GM19238 (cell line): ENCODE measurements at regions not wholly inside any gene's neighbourhood (a gene's known extent, or its start where the extent isn't known, plus 50 kb on each side); places are given as distances from the start of the nearest gene placed in this dataset.

Experiments used
- DNase-seq: peaks from one replicate; pipeline ENCODE4 v3.0.0; 2011; ENCODE audit warnings: low spot score; ENCODE audit not compliant: insufficient read length

DNA sequence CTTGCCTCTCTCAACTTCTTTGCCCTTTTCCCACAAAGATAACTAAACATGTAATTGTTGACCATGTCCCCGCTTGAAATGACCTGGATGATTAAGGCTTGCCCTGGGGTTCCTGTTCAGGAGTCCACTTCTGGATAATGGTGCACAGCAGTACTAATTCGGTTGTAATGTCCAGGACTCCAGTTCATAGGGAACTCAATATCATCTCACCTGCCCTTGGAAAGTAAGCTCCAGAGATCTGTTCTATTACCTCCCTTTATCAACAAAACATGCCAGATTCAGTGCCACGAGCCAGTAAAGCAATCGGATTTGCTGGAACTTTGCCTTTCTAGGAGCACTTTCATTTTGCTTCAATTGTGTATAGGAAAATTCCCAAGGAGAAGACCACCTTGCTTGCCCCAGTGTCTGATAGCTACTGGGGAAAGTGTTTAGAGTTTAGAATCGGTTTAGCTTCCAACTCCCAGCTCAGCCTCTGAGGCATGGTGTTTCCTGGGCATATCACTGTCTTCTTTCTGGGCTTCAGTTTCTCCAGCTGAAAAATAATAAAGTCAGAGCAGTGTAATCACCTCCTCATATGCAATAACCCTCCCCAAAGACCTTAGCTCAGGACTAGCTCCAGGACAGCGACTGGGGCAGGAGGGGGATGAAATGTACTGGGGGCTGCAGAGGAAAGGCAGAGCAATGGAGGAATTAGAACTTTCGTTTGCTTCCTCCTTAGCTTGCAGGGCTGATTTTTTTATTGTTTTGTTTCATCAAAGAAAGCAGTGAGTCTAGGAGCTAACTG lies 162.6 kb upstream of the CYRIA start:
- no peak for DNase-seq

DNA sequence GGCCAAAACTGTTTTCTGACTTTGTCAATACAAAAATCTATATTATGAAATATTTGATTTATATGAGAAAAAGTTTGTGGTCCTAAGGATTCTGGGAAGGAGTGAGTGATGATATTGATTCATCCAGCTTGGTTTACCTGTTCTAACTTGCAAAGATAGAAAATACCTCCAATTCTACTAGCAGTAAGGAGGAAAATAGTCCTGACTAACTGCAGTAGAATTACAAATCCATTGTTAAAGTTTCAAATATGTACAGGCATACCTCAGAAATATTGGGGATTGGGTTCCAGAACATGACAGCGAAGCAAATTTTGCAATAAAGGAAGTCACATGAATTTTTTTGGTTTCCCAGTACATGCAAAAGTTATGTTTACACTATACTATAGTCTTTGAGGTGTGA lies 158.8 kb upstream of the CYRIA start:
- DNase-seq, result no peak

DNA sequence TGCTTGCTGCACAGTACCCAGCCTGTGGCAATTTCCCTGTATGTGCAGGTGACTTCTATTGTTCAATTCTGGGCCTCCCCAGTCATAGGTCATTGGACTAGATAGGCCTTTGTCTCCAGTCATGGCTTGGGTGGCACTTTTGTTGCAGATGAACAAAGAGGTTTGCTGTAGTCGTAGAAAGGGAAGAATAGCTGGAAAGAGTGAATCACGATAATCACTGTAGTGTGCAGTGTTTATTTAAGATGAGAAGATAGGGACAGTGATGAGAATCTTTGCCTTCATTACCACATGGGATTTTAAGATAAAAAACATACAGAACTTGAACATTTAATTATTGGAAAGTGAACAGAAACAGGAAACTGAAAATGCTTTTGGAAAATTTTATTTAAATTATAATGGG lies 156.1 kb upstream of the CYRIA start:
- no peak for DNase-seq

DNA sequence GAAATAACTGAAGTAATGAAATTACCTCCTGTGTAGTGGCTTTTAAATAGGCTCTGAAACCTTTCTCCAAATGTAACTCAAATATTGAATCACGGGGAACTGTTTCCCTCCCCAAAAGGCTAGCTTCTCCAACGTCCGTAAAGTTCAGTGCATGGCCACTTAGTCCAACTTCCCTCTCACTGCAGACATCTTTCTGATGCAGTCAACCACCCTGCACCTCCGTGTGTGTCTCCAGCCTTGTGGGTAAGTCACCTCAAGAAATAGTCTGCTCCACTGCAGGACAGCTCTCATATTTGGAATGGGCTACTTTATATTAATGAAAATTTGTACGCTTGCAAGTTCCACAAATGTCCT lies 152.5 kb upstream of the CYRIA start:
- no peak for DNase-seq

DNA sequence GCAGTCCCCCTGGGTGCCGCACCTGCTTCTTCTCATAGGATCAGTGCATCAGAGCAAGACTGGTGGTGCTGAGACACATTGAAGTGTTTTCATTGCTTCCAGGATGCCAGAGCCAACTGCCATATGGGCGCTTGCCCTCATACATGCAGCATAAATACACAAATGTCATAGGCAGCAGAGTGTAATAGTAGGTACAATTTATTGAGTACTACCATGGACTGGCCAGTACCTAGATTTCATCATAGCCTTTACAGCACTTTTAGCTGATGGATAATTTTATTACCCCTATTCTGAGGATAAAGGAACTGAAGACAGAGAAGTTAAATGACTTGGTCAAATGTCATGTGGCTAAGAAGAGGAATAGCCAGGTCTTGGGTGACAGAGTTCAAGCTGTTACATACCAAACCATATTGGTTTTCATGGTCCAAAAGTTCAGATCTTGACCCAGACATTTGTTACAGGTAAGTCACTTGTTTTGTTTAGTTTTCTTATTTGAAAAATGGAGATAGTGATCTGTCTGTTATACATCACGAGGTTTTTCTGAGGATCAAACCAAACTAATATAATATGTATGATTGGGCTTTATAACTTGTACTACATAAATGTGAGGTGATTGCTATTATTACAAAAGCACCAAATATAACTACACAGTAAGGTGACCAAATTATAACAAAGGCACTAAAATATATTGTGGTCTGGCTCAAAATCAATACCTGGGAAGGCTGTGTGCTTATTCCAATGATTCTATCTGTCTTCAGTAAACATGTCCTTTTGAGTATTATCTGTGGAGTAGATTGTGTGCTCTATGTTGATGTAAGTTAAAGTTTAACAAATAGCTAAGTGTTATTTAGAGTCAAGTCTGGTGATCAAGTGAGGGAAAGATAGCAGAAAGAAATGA lies 151.9 kb upstream of the CYRIA start:
- no peak for DNase-seq

DNA sequence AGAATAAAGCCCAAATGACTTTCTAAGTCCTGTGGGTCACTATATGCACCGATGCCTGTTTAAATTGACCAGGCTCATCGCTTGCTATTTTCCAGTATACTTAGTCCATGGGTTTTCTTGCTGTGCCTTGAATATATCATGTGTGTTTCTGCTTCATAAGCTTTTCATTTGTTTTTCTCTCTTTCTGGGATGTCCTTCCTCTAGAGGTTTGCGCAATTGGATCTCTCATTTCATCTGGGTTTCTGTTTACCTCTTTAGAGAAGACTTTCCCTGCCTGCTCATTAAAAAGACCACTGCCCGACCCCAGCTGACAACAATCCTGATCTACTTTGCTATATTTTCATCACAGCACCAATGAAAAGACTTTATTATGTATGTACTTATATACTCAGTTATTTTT lies 150.9 kb upstream of the CYRIA start:
- no peak for DNase-seq

DNA sequence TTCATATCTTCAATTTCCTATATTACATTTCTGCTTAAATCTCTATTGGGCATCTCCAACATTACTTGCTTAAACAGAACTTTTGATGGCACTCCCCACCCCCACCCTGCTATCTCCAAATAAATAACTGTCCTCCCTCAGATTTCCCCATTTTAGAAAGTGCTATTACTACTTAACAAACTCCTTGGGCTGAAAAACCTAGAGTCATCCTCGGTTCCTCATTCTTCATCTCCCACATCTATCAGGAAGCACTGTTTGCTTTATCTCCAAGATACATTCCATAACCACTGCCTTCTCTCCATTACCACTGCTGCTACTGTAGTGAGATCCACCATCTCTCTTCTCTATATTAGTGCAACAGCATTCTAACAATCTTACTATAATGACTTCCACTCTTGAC lies 150.4 kb upstream of the CYRIA start:
- DNase-seq, result no peak

DNA sequence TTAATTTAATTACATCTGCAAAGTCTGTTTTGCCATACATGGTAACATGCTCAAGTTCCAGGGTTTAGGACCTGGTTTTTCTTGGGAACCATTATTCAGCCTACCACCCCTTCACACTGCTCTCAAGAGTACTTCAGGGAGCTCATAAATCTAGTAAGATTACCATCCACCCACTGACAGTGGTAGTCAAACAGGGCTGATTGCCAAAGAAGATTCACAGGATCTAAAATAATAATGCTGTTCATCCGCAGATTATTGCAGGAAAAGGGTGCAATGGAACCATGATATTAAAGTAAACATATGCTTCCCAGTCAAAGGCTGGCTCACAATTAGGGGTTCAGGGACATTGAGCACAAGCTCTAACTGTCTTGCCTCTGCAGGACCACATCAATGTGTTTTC lies 148.0 kb upstream of the CYRIA start:
- DNase-seq, result no peak

DNA sequence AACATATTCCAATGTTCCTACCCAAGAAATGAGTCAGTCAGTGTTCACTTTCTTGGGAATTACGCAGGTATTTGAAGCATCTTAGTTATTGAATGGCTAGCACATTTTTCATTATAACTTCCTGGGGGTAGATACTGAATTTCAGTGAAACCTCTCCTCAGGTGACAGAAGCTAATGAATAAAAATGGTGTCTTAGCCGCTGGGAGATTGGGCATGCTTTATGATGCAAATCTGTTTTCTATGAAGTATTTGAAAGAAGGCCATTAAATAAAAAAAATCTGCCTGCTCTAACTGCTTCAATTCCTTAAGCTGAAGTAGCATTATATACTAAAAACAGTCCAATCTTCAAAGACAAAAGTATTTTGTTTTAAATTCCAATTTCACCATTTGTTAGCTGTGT lies 132.8 kb upstream of the CYRIA start:
- DNase-seq, result no peak

DNA sequence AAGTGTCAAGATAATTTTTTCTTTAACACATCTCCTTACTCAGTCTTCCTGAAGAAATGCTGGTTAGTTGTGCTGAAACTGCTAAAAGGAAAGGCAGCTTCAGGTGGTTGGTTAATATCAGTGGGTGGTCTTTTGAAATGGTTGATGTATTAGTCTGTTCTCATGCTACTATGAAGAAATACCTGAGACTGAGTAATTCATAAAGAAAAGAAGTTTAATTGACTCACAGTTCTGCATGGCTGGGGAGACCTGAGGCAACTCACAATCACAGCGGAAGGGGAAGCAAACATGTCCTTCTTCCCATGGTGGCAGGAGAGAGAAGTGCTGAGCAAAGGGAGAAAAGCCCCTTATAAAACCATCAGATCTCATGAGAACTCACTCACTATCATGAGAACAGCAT lies 125.9 kb upstream of the CYRIA start:
- DNase-seq, result no peak

DNA sequence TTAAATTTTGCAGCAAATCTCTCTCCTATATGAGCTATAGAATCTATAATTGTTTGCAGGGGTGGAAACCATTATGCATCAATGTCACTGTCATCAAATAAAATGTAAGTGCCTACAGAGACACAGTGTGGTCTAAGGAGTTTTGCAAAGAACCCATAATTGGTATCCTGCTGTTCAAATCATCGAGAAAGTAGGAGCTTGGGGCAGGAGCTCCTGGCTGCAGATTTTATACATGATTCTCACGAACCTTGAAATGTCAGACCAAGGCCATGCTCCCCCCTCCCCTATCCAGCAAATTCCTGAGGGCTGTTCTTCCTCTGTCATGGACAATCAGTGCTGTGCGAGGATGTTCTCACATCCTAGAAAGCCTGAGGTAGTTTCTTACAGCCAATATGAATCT lies 119.5 kb upstream of the CYRIA start:
- no peak for DNase-seq

DNA sequence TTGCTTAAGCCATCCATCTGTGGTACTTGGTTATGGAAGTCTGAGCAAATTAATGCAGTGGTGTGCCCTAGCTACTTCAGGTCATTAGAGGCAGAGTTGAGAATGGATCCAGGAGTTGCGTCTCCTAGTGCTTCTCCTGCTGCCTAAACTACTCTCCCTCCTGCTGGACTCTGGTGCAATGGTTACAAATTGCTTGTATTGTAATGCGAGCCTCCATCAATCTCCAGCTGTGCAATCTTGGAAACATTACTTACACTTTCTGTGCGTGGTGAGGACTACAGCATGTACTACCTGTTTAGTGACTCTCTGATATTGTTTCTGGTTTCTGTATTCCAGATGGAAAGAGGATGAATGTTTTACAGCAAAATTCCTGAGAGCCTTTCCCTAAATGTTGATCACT lies 119.0 kb upstream of the CYRIA start:
- no peak for DNase-seq

DNA sequence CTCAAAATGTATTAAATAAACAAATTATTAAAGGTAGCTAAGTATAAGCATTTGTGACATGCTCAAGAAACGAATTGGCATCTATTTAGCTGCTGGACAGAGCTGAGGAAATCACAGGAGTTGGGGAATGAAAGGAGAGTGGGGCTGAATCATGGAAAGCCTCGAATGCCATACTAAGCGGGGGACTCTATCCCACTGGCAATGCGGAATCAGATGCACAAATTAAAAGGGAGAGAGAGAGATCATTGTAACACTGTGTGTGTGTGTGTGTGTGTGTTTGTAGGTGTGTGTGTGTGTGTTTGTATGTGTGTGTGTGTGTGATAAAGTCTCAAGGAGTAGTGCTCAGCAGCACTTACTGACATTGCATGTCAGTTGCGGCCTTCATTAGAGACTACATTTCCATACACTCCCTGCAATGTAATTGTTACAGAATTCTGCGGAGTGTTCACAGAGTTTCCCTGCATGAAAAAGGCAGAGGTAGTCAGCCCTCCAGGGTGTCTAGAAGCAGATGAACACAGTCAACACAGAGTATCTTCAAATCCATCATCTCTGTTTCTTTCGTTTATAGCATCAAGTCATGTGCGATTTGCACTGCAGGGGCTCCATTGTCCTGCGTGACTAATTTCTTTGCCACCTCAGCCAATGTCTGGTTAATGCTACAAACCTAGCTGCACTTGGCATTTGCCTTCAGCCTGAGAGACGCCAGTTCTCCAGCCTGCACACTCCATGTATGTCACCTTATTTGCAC lies 111.7 kb upstream of the CYRIA start:
- DNase-seq, result no peak

DNA sequence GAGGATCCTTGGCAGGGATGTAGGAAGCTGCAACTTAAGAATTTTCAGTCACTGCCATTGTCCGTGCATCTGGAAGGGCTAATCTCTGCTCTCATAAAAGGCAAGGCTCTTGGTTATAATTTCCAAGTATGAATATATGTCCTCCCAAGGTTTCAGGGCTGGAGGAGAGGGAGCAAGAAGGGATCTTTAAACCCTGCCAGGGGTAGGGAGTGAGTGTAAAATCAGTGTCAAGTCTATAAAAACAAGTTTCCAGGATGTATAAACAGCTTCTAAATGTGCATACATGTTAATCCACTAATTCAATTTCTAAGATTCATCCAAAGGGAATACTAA lies 110.2 kb upstream of the CYRIA start:
- DNase-seq, result no peak

DNA sequence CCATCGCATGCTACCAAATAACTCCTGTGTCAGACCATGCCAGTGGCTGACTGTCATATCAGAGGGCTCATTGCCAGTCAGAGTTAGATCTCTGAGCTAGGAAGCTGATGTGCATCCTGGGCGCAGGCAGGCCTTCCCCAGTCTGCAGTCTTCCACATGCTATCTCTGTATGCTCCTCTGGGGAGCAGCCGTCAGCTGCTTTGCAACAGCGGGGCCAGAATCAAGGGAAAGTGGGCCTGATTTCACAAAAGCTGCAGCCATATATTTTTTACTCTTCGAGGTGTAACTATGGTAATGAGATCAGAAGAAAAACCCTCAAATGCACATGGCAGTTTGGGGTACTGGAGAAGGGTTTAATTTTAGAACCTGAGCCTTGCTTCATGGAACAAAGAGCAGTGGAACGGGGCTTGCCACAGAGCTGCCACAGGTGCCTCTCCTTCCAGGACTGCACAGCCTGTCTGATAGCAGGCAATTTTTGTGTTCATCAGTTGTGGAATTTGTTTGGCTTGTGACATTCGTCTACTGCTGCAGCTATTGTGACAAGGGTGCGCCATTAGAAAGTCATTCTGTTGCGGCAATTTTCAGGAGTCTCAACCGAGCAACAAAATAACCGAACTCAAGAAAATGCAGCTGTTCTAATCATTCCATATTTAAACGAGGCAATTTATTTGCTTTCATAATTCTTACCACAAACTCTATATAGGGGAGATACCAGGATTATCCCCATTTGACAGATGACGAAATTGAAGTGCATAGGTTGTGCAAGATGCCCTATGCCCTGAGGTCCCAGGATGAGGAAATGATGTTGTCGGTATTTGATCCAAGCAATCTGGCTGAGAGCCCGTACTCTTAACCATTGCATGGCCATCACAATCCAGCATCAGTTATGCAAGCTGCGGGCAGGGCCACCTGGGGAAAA lies 109.6 kb upstream of the CYRIA start:
- DNase-seq, result no peak

DNA sequence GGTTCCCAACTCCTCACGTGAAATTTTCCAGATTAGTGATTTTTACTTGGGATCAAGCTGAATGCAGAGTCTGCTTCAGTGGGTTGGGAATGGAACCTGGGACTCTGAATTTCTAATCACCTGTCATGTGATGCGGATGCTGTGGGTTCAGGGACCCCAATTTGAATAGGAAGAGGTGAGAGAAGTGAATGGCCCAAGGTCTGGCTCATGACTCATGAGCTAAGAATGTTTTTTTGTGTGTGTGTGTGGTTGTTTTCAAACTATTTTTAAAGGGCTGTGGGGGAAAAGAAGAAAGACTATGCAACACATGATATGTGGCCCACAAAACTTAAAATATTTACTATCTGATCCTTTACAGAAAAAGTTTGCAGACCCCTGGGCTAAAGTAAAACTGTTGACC lies 108.5 kb upstream of the CYRIA start:
- no peak for DNase-seq

DNA sequence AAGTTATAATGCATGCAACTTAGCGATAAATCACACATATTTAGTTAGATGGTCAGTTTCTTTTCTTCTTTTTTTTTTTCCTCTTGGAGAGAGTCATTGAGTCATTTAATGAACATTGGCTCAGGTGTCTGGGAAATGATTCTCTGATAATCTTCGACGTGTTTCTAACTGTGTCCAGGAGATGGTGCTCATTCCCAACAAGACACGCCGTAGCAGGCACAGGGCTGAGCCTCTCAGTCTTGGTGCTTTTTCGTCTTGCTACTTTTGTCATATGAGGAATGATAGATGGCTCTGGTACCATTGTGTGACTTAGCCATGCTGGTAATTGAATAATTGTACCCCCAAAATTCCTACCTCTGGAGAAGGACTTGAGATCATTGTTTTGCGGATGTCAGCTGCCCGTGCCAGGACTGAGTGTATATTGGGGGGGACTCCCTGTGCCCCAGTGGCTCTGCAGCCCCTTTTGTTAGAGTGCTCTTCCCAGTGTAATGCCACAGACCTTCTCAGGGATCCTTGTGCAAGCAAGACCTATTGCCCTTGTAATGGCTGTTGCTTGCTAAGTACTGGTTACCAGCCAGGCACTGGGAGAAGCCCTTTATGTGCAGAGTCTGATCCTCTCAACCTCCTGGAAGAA lies 107.6 kb upstream of the CYRIA start:
- peak; percentile 7 for DNase-seq

DNA sequence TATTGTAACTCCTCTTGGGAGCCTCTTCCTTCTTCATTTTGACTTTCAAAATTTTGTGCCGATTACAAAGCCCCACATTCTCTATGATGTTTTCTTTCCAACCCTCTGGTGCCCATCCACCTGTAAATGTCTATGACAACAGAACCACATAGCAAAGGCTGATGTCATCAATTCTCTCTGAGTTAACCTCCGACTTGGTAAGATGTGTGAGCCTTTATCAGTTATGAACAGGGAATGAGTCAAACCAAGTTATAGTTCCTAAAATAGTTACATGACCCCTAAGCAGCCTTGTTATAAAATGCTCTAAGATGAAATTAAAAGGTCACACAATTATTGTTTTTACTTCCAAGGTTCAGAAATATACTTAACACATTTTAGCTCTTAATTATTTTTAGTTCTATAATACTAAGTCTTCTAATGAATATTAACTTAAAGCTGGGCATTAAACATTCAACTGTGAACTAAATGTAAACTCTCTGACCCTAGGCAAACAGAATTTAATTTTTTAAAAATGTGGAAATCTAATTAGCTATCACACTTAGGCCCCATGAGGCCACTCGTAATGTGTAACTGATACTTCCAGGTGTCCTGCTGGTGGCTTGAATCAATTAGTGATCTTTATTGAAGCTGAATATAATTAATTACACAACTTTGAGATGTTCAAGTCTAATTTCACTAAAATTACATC lies 102.3 kb upstream of the CYRIA start:
- DNase-seq, result no peak

DNA sequence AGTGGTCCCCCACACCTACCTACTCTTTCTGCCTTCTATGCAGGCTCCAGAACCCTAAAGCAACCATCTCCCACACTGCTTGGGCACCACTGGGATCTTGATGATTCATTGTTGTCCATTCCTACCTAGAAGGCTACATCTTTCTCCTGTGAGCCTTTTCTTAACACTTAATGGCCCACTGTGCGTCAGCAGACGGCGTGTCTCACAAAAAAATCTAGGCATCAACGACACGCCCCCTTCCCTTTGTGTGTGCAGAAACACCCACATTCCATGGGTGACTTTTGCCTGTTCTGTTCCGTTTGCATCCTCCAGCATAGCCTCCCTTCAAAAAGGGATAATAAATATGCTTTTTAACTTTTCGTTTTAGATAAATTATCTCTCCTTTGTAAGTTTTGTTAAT lies 99.7 kb upstream of the CYRIA start:
- no peak for DNase-seq

DNA sequence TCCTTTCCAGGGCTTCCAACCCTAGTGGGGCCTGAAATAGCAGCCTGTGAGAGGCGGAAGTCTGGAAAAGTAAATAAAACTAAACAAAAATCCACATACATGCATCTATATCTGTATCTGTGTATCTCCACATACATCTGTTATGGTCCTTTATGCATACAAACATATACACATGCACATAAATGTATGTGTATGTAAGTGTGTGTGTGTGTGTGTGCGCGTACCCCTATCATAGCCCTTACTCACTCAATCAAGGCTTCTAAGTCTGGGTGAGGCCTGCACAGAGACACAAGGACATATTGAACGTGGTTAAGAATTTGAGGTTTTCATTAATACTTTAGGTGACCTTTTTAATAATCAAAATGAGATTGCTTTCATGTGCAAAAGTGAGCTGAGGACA lies 98.9 kb upstream of the CYRIA start:
- no peak for DNase-seq
